ENCODE measurements at regions not wholly inside any gene's neighbourhood (a gene's known extent, or its start where the extent isn't known, plus 50 kb on each side); places are given as distances from the start of the nearest gene placed in this dataset.
A peak's percentile ranks its signal among the peaks of the same experiment; 100 is the strongest.

GRCh38 chr21:35231090-35231489 is 182.0 kb upstream of the RUNX1 start:
- DNase-seq (ENCODE audit: low read depth in 2 of 2), result peak in 1 of 2 donors; percentile 66

DNA sequence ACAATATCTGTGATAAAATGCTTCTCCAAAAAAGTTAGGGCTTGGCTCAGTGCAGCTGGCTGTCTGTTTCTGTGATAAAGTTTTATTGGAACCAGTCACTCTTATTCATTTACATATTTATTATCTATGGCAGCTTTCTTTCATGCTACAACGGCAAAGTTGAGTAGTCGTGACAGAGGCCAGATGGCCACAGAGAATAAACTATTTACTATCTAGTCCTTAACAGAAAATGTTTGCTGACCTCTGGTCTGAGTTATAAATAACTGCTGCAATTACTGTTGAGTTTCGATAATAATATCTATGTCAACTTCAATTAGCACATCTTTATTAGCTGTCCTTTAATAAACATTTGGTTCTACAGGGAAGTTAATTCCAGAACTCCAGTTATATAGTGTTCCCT is 180.2 kb upstream of the RUNX1 start:
- DNase-seq (ENCODE audit: low read depth in 2 of 2), result no peak

DNA sequence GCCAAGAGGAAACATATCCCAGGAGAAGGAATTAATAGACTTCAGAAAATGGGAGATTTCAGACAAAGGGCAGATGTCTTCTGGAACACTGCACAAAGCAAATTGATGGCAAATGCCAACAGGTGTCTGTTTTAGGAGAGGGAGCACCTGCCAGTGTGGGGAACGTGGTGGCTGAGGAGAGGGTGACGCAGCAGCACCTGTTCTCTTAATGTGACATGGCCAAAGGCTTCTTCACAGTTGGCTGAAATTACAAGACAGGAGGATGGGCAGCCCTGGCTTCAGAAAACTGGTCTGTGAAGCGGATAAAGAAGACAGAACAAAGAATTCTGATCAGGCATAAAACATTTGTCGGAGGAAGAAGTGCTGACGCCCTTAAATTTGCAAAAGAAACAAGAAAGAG is 178.7 kb upstream of the RUNX1 start:
- no peak for DNase-seq (ENCODE audit: low read depth in 2 of 2)

DNA sequence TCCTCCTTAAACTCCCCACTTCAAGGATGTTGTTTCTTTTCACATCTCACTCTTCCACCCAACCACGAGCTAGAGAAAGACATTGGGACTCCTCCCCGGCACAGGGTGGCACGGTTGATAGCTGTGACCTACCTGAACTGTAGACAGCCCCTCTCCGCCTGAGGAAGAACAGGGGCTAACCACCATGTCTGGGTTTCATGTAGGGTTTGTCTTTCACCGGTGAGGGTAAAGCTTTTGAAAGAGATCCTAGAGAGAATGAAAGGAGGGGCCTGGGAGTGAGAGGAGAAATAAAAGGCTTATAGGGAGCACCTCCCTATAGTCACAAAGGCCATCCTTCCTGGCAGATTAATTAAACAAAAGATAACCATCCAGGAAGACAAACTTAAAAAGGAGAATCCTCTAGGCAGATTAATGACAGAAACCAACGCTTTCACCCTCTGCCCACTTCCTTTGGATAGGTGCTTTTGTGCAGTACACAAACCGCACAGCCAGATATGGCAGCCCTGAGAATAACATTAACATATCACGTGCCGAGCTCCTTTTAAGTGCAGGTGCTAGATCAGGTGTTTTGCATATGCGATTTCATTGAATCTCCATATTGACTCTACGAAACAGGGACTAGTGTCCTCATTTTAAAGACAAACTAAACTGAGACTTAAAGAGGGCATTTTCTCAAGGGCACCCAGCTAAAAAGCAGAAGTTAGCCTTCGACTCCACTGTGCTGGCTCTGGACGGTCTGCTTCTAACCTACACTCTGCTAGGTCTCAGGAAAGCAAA is 178.1 kb upstream of the RUNX1 start:
- DNase-seq (ENCODE audit: low read depth in 2 of 2), result no peak

DNA sequence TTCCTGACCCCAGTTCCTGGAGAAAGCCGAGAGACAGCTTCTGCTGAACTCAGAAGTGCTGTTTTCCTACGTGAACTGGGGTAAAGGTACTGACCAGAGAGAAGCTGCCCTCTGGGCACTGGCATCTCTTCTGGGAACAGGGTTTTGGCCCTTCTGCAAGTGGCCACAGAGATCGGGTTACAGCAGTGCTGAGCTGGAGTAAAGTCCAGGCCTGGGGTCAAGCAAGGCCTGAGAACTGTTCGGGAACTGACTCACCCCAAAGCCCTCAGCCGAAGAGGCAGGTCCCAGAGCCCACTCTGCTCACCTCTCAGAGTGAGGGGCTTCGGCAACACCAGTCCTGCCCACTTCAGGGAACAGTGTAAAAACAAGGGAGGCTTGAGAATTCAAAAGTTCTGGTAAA is 177.2 kb upstream of the RUNX1 start:
- DNase-seq (ENCODE audit: low read depth in 2 of 2), result peak in 1 of 2 donors; percentile 30

DNA sequence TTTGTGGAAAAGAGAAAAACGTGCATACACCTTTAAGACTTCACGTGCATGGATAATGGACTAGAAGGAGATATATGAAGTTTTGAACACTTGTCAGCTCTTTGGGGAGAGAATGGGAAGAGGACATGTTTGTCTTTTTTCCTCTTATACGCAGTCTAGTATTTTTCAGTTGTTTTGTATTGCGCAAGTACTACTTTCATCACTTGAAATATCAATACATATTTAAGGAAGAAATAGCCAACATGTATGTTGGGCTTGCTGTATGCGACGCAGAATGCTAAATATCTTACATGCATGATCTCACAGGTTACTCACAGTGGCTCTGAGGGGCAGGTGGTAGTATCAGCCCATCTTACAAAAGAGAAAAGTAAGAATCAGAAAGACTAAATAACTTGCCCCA is 176.5 kb upstream of the RUNX1 start:
- no peak for DNase-seq (ENCODE audit: low read depth in 2 of 2)

DNA sequence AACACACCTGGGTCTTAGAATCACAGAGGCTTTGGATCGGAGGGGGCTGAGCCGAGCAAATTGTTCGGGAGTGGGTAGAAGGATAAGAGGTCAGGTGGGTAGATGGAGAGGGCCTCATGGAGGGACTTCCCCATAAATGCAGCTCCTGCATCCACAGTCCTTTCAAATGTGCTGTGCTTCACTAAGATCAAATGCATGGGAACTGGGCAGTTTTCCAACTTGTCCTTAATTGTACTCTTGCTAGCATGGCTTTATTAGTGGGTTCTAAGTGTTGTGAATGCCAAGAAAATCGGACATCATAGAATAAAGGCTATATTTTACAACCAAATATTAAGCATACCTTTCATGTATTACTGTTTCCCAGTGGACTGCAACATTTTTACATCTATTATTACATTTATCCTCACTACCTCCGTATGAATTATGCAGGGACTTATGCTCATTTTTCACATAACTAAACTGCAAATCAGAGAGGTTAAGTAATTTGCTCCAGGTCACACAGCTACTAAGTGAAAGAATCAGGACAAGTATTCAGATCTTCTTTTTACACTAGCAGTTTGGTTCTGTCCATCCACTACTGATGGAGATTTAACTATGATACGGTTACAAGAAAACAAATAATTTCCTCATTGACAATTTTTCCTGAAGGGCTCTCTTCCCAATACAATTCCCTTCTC is 174.5 kb upstream of the RUNX1 start:
- DNase-seq (ENCODE audit: low read depth in 2 of 2), result peak in 1 of 2 donors; percentile 31

GRCh38 chr21:35222541-35222941 is 173.4 kb upstream of the RUNX1 start:
- DNase-seq (ENCODE audit: low read depth in 2 of 2), result peak in 1 of 2 donors; percentile 71

- peak; percentile 12 to 53 for DNase-seq (ENCODE audit: low read depth in 2 of 2)
Measured at GRCh38 chr21:35222021-35222420, 172.9 kb upstream of the RUNX1 start.

- DNase-seq (ENCODE audit: low read depth in 2 of 2), result no peak
Measured at GRCh38 chr21:35220301-35220700, 171.2 kb upstream of the RUNX1 start.

DNA sequence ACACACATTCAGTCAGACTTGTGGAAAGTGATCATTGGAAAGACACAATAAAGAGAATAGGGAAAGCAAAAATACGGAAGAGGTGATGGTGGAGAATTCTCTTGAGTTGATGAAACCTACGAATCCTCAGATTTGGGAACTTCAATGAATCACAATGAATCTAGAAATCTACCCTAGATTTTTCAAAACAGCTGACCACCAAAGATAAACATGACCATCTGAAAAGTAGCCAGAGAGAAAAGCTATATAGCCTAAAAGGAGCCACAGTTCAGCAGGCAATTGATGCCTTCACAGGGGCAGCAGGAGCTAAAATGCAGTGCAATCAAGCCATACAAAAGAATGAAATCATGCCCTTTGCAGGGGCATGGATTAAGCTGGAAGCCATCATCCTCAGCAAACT is 170.6 kb upstream of the RUNX1 start:
- no peak for DNase-seq (ENCODE audit: low read depth in 2 of 2)

- no peak for DNase-seq (ENCODE audit: low read depth in 2 of 2)
Measured at GRCh38 chr21:35219291-35219690, 170.2 kb upstream of the RUNX1 start.

DNA sequence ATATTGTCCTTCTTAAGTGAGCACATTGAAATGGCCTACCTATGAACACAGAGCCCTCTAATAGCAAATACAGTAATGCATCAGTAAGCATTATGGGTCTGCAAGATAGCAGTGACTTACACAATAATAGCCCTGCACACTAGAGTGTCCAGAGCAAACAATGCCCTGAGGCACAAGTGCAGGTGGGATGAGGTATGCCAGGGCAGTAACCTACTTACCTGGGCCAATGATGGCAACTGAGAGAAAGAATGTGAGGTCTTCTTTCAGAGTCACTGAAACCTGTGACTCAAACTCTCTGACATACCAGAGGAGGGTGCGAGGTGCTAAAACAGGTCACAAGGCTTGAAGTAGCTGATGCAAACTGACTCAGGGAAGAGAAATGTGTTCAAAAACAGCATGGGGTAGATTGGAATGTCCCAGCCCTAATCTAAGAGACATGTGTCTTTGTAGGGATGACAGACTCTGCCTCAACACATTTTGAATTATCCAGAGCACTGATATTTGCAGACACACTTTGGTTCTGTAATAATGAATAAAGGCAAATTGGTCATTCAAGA is 168.5 kb upstream of the RUNX1 start:
- no peak for DNase-seq (ENCODE audit: low read depth in 2 of 2)

DNA sequence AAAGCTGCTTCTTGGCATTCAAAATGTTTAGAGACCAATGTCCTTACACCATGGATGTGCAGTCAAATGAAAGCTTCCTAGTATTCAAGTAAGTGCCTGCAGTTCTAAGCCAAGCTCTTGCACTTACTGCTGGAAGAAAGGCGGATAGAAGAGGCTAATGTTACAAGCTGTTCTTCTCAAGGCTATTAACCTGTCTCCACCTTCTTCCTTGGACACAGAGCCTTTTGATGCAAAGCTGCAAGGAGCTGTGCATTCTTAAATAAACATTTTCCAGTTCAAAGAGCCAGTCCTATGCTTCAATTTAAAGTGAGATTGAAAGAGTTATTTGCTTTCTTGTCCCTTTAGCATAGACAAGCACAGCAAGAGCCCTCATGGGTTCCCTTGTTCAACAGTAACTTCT is 167.9 kb upstream of the RUNX1 start:
- DNase-seq (ENCODE audit: low read depth in 2 of 2), result no peak

- DNase-seq (ENCODE audit: low read depth in 2 of 2), result no peak
Measured at GRCh38 chr21:35215870-35216269, 166.8 kb upstream of the RUNX1 start.

DNA sequence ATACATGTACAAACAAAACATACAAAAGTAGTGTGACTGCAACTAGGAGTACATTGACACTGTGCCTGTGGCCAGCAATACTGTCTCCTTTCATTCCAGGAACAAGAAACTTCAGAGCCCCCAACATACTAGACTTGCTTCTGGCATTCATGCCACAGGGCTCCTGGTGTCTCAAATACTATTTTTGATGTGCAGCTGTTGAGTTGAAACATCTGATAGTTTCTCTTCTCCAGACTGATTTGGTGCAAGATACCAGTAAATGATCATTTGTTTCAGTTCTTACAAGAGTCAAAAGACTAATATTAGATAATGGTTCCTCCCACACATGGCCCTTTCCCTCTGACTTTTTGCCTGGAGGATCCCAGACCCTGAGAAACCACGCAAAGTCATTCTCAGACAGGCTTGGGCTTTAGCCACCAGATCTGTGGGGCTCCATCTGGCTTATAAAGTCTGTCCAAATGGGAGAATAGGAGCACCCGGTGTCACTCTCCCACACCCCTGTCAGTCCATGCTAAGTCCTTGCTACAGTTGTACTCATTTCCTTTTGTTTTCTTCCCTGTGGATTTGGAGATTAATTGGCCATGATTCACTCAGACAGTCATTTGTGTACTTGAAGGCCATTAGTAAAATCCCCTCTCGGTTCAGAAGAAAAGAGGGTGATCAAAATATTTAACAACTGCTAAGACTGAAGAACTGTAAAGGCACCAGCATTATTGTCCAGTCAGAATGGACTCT is 163.5 kb upstream of the RUNX1 start:
- peak in 1 of 2 donors; percentile 92 for DNase-seq (ENCODE audit: low read depth in 2 of 2)

DNA sequence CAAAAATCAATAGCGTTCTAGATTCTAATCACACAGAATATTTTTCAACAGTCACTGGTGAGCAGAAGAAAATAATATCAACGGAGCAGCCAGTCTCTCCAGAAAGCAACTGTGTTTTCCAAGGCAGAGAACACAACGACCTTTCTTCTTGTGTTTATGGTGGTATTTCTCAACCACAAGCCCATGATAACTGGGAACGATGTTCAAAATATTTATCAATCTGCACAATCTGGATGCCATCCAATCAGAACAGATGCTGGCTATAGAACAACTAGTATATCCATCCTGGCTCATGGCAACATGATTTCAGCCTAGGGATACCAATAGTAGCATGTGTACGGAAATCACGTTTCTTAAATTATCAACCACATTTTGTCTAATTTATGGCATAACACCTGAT is 162.7 kb upstream of the RUNX1 start:
- DNase-seq (ENCODE audit: low read depth in 2 of 2), result no peak

- DNase-seq (ENCODE audit: low read depth in 2 of 2), result no peak
Measured at GRCh38 chr21:35210093-35210492, 161.0 kb upstream of the RUNX1 start.

DNA sequence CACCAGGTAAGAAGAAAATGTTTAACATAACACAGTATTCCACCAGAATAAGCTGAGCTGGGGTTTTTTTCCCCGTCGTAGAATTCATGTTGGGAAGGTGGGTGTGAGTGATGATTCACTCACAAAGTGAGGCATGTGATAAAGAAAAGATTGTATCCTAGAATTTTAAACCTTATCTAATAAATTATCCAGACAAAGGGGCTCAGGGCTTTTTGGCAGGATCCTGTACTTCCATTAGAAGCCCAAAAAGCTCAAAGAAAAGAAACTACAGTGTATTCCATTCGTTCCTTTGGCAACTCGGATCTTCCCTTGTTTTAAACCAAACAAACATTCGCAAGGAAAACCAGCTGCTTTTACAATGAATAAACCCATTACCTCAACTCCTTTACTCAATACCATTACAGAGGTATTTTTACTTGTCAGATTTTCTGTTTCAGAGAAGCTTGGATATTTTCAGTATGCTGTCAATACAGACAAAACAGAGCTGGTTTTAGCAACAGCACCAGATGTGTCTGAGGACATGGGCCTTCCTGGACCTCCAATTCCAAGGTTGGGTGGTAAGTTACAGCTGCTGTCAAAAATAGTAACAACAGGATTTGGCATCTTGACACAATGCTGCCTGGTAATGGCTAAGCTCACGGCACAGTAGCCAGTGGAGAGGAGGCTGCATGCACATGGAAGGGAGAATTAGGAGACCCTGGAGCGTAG is 159.9 kb upstream of the RUNX1 start:
- DNase-seq (ENCODE audit: low read depth in 2 of 2), result no peak

DNA sequence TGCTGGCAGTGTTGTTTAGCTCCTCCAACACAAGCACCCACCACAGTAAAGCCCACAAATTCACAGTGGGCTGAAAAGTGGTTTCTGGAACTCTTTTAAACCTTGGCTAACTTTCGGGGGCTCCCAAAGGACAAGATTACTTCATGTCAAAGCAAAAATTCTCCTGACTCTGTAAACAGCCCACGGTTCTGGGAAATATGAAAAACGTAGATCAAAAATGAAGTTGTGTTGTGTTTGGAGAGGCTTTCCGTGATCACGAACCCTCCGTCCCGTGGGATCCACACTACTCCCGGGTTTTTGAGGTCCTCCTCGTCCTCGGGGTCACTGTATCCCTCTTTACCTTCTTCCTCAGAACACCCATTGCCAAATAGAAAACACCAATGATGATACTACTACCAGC is 159.0 kb upstream of the RUNX1 start:
- no peak for DNase-seq (ENCODE audit: low read depth in 2 of 2)

DNA sequence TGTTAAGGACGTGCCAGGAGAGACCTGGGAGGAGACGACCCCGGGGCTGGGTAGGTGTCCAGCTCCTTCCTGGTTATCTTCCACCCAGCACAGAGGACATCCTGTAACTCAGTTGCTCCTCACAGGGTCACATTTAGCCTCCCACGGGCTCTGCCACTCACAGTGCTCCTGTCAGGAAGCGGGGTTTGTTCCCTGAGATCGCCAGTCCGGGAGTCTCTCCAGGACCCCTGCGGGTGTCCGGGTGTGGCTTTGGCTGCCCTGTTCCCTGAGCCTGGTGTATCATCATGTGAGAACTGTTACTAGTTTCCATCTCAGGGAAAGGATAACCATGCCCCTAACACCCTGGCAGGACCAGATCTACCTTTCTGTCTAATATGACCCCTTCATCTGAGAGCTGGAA is 158.2 kb upstream of the RUNX1 start:
- no peak for DNase-seq (ENCODE audit: low read depth in 2 of 2)
